ENCODE measurements at regions not wholly inside any gene's neighbourhood (a gene's known extent, or its start where the extent isn't known, plus 50 kb on each side); places are given as distances from the start of the nearest gene placed in this dataset.

DNA sequence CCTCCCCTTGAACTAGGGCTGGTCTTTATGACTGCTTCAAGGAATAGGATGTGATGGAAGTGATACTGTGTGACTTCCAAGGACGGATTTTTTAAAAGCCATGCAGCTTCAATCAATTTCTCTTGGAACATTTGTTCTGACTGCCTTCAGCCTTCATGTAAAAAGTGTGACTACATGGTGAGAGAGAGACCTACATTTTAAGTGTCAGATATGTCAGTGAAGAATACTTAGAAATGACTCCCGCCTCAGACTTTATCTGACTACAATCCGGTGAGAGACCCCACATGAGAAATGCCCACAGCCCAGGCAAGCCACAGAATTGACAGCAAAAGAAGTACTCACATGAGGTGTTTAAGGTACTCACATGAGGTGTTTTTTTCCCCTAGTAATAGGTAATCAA is 295.3 kb downstream of the KCNC2 start:
- Histone ChIP-seq H3K4me2 (ENCODE audit: low read depth, low read length) (no peak overlapping the region), H2AFZ (ENCODE audit: low read length) (no peak overlapping the region), H3K79me2 (ENCODE audit: insufficient read depth, low read length) (no peaks in the 10 kb centered on the region), H3K9ac (ENCODE audit: insufficient read depth, low read depth, low read length) (no peak overlapping the region), H3K27me3 (ENCODE audit: control insufficient read depth in 1 of 2, insufficient read depth in 2 of 2, low read length in 2 of 2) (no peaks in the 10 kb centered on the region), H4K20me1 (ENCODE audit: insufficient read depth, low read length) (no peaks in the 10 kb centered on the region), H3K9me3 (ENCODE audit: low read length) (no peaks in the 10 kb centered on the region), H3K36me3 (replicated peaks in 1 of 2; ENCODE audit: control insufficient read depth in 1 of 2, insufficient read depth in 2 of 2, low read length in 2 of 2) (no peaks in the 10 kb centered on the region), H3K4me3 (replicated peaks in 1 of 3; ENCODE audit: insufficient read depth in 1 of 3, low read depth in 2 of 3, low read length in 3 of 3) (no peak overlapping the region), H3K27ac (ENCODE audit: extremely low read length, insufficient read depth, low read length) (no peak overlapping the region), H3K4me1 (ENCODE audit: insufficient read depth, low read length) (no peaks in the 10 kb centered on the region)
- in situ Hi-C loops (cut with HindIII; ENCODE audit: extremely low pct_ligation_motif_present, low pct_unique_long_range_greater_than_20kb) (no loop called here), intact Hi-C loops (cut with micrococcal nuclease; ENCODE audit: unreplicated experiment) (no loop called here)
- no peak for DNase-seq (ENCODE audit: low spot score)
- TF ChIP-seq, protein P1, sequence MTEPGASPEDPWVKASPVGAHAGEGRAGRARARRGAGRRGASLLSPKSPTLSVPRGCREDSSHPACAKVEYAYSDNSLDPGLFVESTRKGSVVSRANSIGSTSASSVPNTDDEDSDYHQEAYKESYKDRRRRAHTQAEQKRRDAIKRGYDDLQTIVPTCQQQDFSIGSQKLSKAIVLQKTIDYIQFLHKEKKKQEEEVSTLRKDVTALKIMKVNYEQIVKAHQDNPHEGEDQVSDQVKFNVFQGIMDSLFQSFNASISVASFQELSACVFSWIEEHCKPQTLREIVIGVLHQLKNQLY (CRISPR knock-in tag; IDR thresholded peaks at IDR 0.05): no peak
- TF ChIP-seq ZNF296 (CRISPR knock-in tag; conservative IDR thresholded peaks at IDR 0.05) (no peak), NR1H2 (CRISPR knock-in tag; IDR thresholded peaks at IDR 0.05; ENCODE audit: borderline replicate concordance, low read depth) (no peak)
- POLR2A ChIA-PET: no interaction called here
- CTCF ChIA-PET (ENCODE audit: low intra/inter-chr PET ratio, low total read pairs): no interaction called here
- no peak for ATAC-seq
- FAIRE-seq: no peak
- whole genome bisulfite sequencing (ENCODE audit: low lambda C conversion rate): 45% methylated on average over 3 of the region's 3 CpGs
- no TSS peak for BruUV-seq (replicated peaks)

DNA sequence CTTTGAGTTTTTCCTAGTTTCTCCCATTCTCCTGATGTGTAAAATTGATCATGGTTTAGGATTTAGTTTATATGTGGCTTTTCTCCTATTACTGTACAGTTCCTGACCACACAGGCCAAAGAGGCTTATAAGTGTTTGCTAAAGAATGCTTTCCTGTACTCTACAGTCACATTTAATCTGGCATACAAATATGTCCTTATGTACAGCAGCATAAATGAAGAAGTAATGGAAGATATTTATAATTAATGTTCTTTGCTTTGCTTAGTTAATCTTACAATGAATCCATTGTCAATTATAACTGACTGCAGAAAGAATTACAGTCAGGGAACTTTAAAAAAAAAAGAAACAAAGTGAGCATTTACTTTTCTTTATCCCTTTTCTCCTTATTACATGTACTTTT is 293.9 kb downstream of the KCNC2 start:
- Histone ChIP-seq H3K4me2 (ENCODE audit: low read depth, low read length) (no peak overlapping the region), H3K79me2 (ENCODE audit: insufficient read depth, low read length) (no peaks in the 10 kb centered on the region), H3K9me3 (ENCODE audit: low read length) (no peaks in the 10 kb centered on the region), H3K27ac (ENCODE audit: extremely low read length, insufficient read depth, low read length) (no peak overlapping the region), H4K20me1 (ENCODE audit: insufficient read depth, low read length) (no peaks in the 10 kb centered on the region), H3K4me1 (ENCODE audit: insufficient read depth, low read length) (no peaks in the 10 kb centered on the region), H3K27me3 (ENCODE audit: control insufficient read depth in 1 of 2, insufficient read depth in 2 of 2, low read length in 2 of 2) (no peaks in the 10 kb centered on the region), H2AFZ (ENCODE audit: low read length) (no peak overlapping the region), H3K9ac (ENCODE audit: insufficient read depth, low read depth, low read length) (no peak overlapping the region), H3K4me3 (replicated peaks in 1 of 3; ENCODE audit: insufficient read depth in 1 of 3, low read depth in 2 of 3, low read length in 3 of 3) (no peak overlapping the region), H3K36me3 (replicated peaks in 1 of 2; ENCODE audit: control insufficient read depth in 1 of 2, insufficient read depth in 2 of 2, low read length in 2 of 2) (no peaks in the 10 kb centered on the region)
- BruUV-seq (replicated peaks): no TSS peak
- ChIA-PET POLR2A (no interaction called here), CTCF (ENCODE audit: low intra/inter-chr PET ratio, low total read pairs) (no interaction called here)
- no peak for DNase-seq (ENCODE audit: low spot score)
- FAIRE-seq: no peak
- TF ChIP-seq ZNF724P (CRISPR knock-in tag; IDR thresholded peaks at IDR 0.05; ENCODE audit: borderline replicate concordance): no peak
- no peak for TF ChIP-seq ZNF570 (CRISPR knock-in tag; IDR thresholded peaks at IDR 0.05; ENCODE audit: borderline replicate concordance)
- TF ChIP-seq, protein P2, sequence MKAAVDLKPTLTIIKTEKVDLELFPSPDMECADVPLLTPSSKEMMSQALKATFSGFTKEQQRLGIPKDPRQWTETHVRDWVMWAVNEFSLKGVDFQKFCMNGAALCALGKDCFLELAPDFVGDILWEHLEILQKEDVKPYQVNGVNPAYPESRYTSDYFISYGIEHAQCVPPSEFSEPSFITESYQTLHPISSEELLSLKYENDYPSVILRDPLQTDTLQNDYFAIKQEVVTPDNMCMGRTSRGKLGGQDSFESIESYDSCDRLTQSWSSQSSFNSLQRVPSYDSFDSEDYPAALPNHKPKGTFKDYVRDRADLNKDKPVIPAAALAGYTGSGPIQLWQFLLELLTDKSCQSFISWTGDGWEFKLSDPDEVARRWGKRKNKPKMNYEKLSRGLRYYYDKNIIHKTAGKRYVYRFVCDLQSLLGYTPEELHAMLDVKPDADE (CRISPR knock-in tag; IDR thresholded peaks at IDR 0.05): no peak
- TF ChIP-seq, protein P3, sequence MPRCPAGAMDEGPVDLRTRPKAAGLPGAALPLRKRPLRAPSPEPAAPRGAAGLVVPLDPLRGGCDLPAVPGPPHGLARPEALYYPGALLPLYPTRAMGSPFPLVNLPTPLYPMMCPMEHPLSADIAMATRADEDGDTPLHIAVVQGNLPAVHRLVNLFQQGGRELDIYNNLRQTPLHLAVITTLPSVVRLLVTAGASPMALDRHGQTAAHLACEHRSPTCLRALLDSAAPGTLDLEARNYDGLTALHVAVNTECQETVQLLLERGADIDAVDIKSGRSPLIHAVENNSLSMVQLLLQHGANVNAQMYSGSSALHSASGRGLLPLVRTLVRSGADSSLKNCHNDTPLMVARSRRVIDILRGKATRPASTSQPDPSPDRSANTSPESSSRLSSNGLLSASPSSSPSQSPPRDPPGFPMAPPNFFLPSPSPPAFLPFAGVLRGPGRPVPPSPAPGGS (CRISPR knock-in tag; IDR thresholded peaks at IDR 0.05): no peak
- no peak for TF ChIP-seq SP2 (CRISPR knock-in tag; IDR thresholded peaks at IDR 0.05)
- no peak for TF ChIP-seq ZNF350 (CRISPR knock-in tag; IDR thresholded peaks at IDR 0.05; ENCODE audit: borderline replicate concordance, low read depth)
- TF ChIP-seq SMAD1 (CRISPR knock-in tag; IDR thresholded peaks at IDR 0.05; ENCODE audit: borderline replicate concordance, low read depth): no peak
- intact Hi-C loops (cut with micrococcal nuclease; ENCODE audit: unreplicated experiment): no loop called here
- in situ Hi-C loops (cut with HindIII; ENCODE audit: extremely low pct_ligation_motif_present, low pct_unique_long_range_greater_than_20kb): no loop called here
- no peak for ATAC-seq

Data from HepG2 (cell line).